ENCODE measurements at regions not wholly inside any gene's neighbourhood (a gene's known extent, or its start where the extent isn't known, plus 50 kb on each side); places are given as distances from the start of the nearest gene placed in this dataset.

GRCh38 chr12:93970900-93971688 is 177.3 kb upstream of the PLXNC1 start:
- WGBS, 2 donors = 89 to 93% methylated on average over 10 of the region's 10 CpGs
- intact Hi-C loops (cut with DNase I) = no loop called here
- Histone ChIP-seq H3K4me3 (replicated peaks in 1 of 3) (no peak overlapping the region), H3K27me3 (no peaks in the 10 kb centered on the region), H3K36me3 (no peaks in the 10 kb centered on the region), H3K4me1 (peaks cover 0 to 7% of the 10 kb centered on the region in 2 donors), H3K9me3 (no peaks in the 10 kb centered on the region), H3K27ac (no peak overlapping the region)
- DNase-seq = no peak
- TF ChIP-seq CTCF (IDR thresholded peaks at IDR 0.05) = no peak
- TF ChIP-seq POLR2A (IDR thresholded peaks at IDR 0.05) = no peak

- Histone ChIP-seq H3K9me3 (no peaks in the 10 kb centered on the region), H3K4me3 (replicated peaks in 1 of 3) (no peak overlapping the region), H3K27ac (no peak overlapping the region), H3K4me1 (peaks cover 0 to 7% of the 10 kb centered on the region in 2 donors), H3K36me3 (no peaks in the 10 kb centered on the region), H3K27me3 (no peaks in the 10 kb centered on the region)
- intact Hi-C loops (cut with DNase I) = no loop called here
- no peak for DNase-seq
- no peak for TF ChIP-seq POLR2A (IDR thresholded peaks at IDR 0.05)
- TF ChIP-seq CTCF (IDR thresholded peaks at IDR 0.05) = no peak
- WGBS, 2 donors = 64 to 72% methylated on average over 8 of the region's 8 CpGs
Observed at GRCh38 chr12:93972411-93973208, 175.8 kb upstream of the PLXNC1 start.

GRCh38 chr12:93974252-93974651 is 174.1 kb upstream of the PLXNC1 start:
- Histone ChIP-seq H3K4me1 (peaks cover 0 to 7% of the 10 kb centered on the region in 2 donors), H3K27me3 (no peaks in the 10 kb centered on the region), H3K36me3 (no peaks in the 10 kb centered on the region), H3K27ac (no peak overlapping the region), H3K4me3 (replicated peaks in 1 of 3) (no peak overlapping the region), H3K9me3 (no peaks in the 10 kb centered on the region)
- no peak for DNase-seq
- no peak for TF ChIP-seq POLR2A (IDR thresholded peaks at IDR 0.05)
- TF ChIP-seq CTCF (IDR thresholded peaks at IDR 0.05) = no peak
- intact Hi-C loops (cut with DNase I) = no loop called here
- 91 to 100% methylated on average over 3 of the region's 3 CpGs for WGBS, 2 donors

- Histone ChIP-seq H3K4me1 (peaks cover 0 to 7% of the 10 kb centered on the region in 2 donors), H3K9me3 (no peaks in the 10 kb centered on the region), H3K36me3 (no peaks in the 10 kb centered on the region), H3K4me3 (replicated peaks in 1 of 3) (no peak overlapping the region), H3K27me3 (no peaks in the 10 kb centered on the region), H3K27ac (no peak overlapping the region)
- no peak for DNase-seq
- TF ChIP-seq POLR2A (IDR thresholded peaks at IDR 0.05) = no peak
- no peak for TF ChIP-seq CTCF (IDR thresholded peaks at IDR 0.05)
- intact Hi-C loops (cut with DNase I) = loop anchor here (5.0 kb wide), 1 partner anchor 409 kb away; no protein-coding TSS in a partner anchor
- 43 to 86% methylated on average over 2 of the region's 2 CpGs for WGBS, 2 donors
Observed at GRCh38 chr12:93976024-93976423, 172.4 kb upstream of the PLXNC1 start.

GRCh38 chr12:93977081-93977480 is 171.3 kb upstream of the PLXNC1 start:
- TF ChIP-seq POLR2A (IDR thresholded peaks at IDR 0.05) (no peak), CTCF (IDR thresholded peaks at IDR 0.05) (no peak)
- Histone ChIP-seq H3K36me3 (no peaks in the 10 kb centered on the region), H3K27ac (no peak overlapping the region), H3K27me3 (no peaks in the 10 kb centered on the region), H3K9me3 (no peaks in the 10 kb centered on the region), H3K4me1 (peaks cover 0 to 7% of the 10 kb centered on the region in 2 donors), H3K4me3 (replicated peaks in 1 of 3) (no peak overlapping the region)
- intact Hi-C loops (cut with DNase I) = loop anchor here (5.0 kb wide), 1 partner anchor 410 kb away; no protein-coding TSS in a partner anchor
- DNase-seq = no peak
- 68 to 98% methylated on average over 3 of the region's 3 CpGs for WGBS, 2 donors

Measured in thyroid gland (tissue), 4 donors.